ENCODE measurements at regions not wholly inside any gene's neighbourhood (a gene's known extent, or its start where the extent isn't known, plus 50 kb on each side); places are given as distances from the start of the nearest gene placed in this dataset.

DNA sequence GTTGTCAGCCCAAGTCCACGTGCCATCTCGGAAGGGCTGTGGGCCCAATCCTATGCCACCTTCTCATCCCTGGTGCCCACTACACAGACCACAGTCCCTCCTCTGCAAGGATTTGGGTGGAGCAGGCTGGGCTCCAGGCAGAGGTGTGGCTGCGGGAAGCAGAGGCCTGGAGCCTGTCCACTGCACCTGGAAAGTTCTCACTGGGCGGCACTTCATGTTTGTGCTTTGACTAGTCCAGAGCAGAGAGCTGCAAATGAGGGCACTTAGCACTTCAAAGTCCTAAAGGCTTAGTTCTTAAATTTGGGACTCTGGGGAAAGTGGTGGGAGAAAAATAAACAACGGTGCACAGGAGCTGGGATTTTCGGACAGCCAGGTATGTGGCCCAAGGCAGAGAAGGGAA, 308.9 kb upstream of the POU3F3 start:
- TF ChIP-seq, protein P1, sequence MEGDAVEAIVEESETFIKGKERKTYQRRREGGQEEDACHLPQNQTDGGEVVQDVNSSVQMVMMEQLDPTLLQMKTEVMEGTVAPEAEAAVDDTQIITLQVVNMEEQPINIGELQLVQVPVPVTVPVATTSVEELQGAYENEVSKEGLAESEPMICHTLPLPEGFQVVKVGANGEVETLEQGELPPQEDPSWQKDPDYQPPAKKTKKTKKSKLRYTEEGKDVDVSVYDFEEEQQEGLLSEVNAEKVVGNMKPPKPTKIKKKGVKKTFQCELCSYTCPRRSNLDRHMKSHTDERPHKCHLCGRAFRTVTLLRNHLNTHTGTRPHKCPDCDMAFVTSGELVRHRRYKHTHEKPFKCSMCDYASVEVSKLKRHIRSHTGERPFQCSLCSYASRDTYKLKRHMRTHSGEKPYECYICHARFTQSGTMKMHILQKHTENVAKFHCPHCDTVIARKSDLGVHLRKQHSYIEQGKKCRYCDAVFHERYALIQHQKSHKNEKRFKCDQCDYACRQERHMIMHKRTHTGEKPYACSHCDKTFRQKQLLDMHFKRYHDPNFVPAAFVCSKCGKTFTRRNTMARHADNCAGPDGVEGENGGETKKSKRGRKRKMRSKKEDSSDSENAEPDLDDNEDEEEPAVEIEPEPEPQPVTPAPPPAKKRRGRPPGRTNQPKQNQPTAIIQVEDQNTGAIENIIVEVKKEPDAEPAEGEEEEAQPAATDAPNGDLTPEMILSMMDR (IDR thresholded peaks at IDR 0.05 in 2 of 3, conservative IDR thresholded peaks at IDR 0.05 in 1 of 3; ENCODE audit: borderline replicate concordance in 1 of 3, insufficient read depth in 1 of 3, low read depth in 2 of 3, low read length in 2 of 3), result no peak
- TF ChIP-seq SIN3A (IDR thresholded peaks at IDR 0.05; ENCODE audit: low read depth), result no peak
- TF ChIP-seq, protein P2, sequence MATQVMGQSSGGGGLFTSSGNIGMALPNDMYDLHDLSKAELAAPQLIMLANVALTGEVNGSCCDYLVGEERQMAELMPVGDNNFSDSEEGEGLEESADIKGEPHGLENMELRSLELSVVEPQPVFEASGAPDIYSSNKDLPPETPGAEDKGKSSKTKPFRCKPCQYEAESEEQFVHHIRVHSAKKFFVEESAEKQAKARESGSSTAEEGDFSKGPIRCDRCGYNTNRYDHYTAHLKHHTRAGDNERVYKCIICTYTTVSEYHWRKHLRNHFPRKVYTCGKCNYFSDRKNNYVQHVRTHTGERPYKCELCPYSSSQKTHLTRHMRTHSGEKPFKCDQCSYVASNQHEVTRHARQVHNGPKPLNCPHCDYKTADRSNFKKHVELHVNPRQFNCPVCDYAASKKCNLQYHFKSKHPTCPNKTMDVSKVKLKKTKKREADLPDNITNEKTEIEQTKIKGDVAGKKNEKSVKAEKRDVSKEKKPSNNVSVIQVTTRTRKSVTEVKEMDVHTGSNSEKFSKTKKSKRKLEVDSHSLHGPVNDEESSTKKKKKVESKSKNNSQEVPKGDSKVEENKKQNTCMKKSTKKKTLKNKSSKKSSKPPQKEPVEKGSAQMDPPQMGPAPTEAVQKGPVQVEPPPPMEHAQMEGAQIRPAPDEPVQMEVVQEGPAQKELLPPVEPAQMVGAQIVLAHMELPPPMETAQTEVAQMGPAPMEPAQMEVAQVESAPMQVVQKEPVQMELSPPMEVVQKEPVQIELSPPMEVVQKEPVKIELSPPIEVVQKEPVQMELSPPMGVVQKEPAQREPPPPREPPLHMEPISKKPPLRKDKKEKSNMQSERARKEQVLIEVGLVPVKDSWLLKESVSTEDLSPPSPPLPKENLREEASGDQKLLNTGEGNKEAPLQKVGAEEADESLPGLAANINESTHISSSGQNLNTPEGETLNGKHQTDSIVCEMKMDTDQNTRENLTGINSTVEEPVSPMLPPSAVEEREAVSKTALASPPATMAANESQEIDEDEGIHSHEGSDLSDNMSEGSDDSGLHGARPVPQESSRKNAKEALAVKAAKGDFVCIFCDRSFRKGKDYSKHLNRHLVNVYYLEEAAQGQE (IDR thresholded peaks at IDR 0.05; ENCODE audit: low read depth), result no peak
- no peak for TF ChIP-seq JUND (IDR thresholded peaks at IDR 0.05)
- TF ChIP-seq, protein P3, sequence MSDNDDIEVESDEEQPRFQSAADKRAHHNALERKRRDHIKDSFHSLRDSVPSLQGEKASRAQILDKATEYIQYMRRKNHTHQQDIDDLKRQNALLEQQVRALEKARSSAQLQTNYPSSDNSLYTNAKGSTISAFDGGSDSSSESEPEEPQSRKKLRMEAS (IDR thresholded peaks at IDR 0.05), result no peak
- no peak for TF ChIP-seq ZNF274 (IDR thresholded peaks at IDR 0.05; ENCODE audit: low read depth, low read length)
- no peak for TF ChIP-seq CBX3 (IDR thresholded peaks at IDR 0.05; ENCODE audit: low read depth)
- no peak for TF ChIP-seq SRF (IDR thresholded peaks at IDR 0.05; ENCODE audit: low read depth)
- no peak for TF ChIP-seq FOSL1 (IDR thresholded peaks at IDR 0.05; ENCODE audit: low read depth)
- TF ChIP-seq POLR2A (IDR thresholded peaks at IDR 0.05; ENCODE audit: borderline replicate concordance, extremely low read depth, insufficient read depth, insufficient read length), result no peak
- no peak for TF ChIP-seq EZH2 (IDR thresholded peaks at IDR 0.05)
- no peak for TF ChIP-seq TCF7L2 (IDR thresholded peaks at IDR 0.05; ENCODE audit: borderline replicate concordance, extremely low read depth, insufficient read depth, insufficient read length)
- TF ChIP-seq SP1 (IDR thresholded peaks at IDR 0.05; ENCODE audit: low read depth), result no peak
- intact Hi-C loops (cut with micrococcal nuclease), result no loop called here
- ChIA-PET CTCF (no interaction called here), RAD21 (ENCODE audit: low non-redundant PET in 1 of 2, low total read pairs in 2 of 2, uncharacterized antibody in 2 of 2, unreplicated experiment in 2 of 2) (no interaction called here), POLR2A (no interaction called here)
- Histone ChIP-seq H3K4me1 (ENCODE audit: control insufficient read depth in 1 of 2, insufficient read depth in 2 of 2, low read length in 2 of 2) (no peaks in the 10 kb centered on the region), H4K20me1 (ENCODE audit: insufficient read depth) (no peaks in the 10 kb centered on the region), H3K27ac (ENCODE audit: low read depth, low read length) (no peak overlapping the region), H3K9me2 (ENCODE audit: insufficient read depth) (no peaks in the 10 kb centered on the region), H3K9ac (ENCODE audit: low read length) (no peak overlapping the region), H3K9me3 (ENCODE audit: control insufficient read depth in 1 of 2, insufficient read depth in 1 of 2, low read depth in 1 of 2, low read length in 2 of 2) (no peaks in the 10 kb centered on the region; a peak in 1 of 4 replicates), H3K4me3 (replicated peaks in 1 of 2; ENCODE audit: low read depth in 1 of 2, low read length in 2 of 2) (no peak overlapping the region), H3K4me2 (ENCODE audit: low read length) (no peak overlapping the region), H2AFZ (ENCODE audit: low read depth, low read length, poor library complexity, severe bottlenecking) (no peak overlapping the region), H3K36me3 (ENCODE audit: control insufficient read depth in 1 of 2, insufficient read depth in 2 of 2, low read length in 2 of 2) (no peaks in the 10 kb centered on the region), H3K27me3 (ENCODE audit: insufficient read depth, low read length) (no peaks in the 10 kb centered on the region), H3K79me2 (ENCODE audit: insufficient read depth, low read length) (no peaks in the 10 kb centered on the region)
- DNase-seq (ENCODE audit: low read depth, low spot score) (no peak), ATAC-seq (no peak)
- BruUV-seq (replicated peaks), result no TSS peak
